GM23338 (cell line): ENCODE measurements at regions not wholly inside any gene's neighbourhood (a gene's known extent, or its start where the extent isn't known, plus 50 kb on each side); places are given as distances from the start of the nearest gene placed in this dataset.

Experiments
- ATAC-seq: fragments of 200-7000 bp; cut with Tn5 transposase; 3 replicates; pipeline ENCODE4 v1.9.1; 2020
- DNase-seq: peaks from one replicate; pipeline ENCODE4 v3.0.0-alpha.2; 2015; ENCODE audit warnings: low spot score
- H2AFZ ChIP-seq: fragments of 200-600 bp; sonication (generic); 2 replicates; pipeline ENCODE4 v1.8.0; 2016; ENCODE audit warnings: antibody characterized with exemption, mild to moderate bottlenecking, moderate library complexity
- H3F3A ChIP-seq: fragments of 200-600 bp; sonication (generic); replicated peaks from 2 replicates; pipeline ENCODE4 v1.8.0; 2017; ENCODE audit warnings: antibody characterized with exemption, mixed run types, low read depth
- H3K27ac ChIP-seq: fragments of 200-600 bp; sonication (generic); 2 replicates; pipeline ENCODE4 v1.6.1; 2016; ENCODE audit warnings: low read depth
- H3K27me3 ChIP-seq: fragments of 200-600 bp; sonication (generic); 2 replicates; pipeline ENCODE4 v1.8.0; 2016; ENCODE audit warnings: mild to moderate bottlenecking, mixed run types, moderate library complexity; ENCODE audit not compliant: insufficient read depth
- H3K36me3 ChIP-seq: fragments of 200-600 bp; sonication (generic); 2 replicates; pipeline ENCODE4 v1.8.0; 2016; ENCODE audit warnings: mild to moderate bottlenecking; ENCODE audit not compliant: insufficient read depth
- H3K4me1 ChIP-seq: fragments of 200-600 bp; sonication (generic); 2 replicates; pipeline ENCODE4 v1.8.0; 2016; ENCODE audit warnings: mild to moderate bottlenecking, moderate library complexity; ENCODE audit not compliant: insufficient read depth
- H3K4me2 ChIP-seq: fragments of 200-600 bp; sonication (generic); 2 replicates; pipeline ENCODE4 v1.7.1; 2017; ENCODE audit warnings: mixed run types
- H3K4me3 ChIP-seq: fragments of 200-600 bp; sonication (generic); 2 replicates; pipeline ENCODE4 v1.6.1; 2016; ENCODE audit warnings: mixed run types
- H3K79me2 ChIP-seq: fragments of 200-600 bp; sonication (generic); replicated peaks from 2 replicates; pipeline ENCODE4 v1.8.0; 2017; ENCODE audit warnings: mild to moderate bottlenecking; ENCODE audit not compliant: insufficient read depth
- H3K9me2 ChIP-seq: fragments of 200-600 bp; sonication (generic); 2 replicates; pipeline ENCODE4 v1.8.0; 2017; ENCODE audit not compliant: insufficient read depth
- H4K20me1 ChIP-seq: fragments of 200-600 bp; sonication (generic); replicated peaks from 2 replicates; pipeline ENCODE4 v1.8.0; 2017; ENCODE audit warnings: mild to moderate bottlenecking; ENCODE audit not compliant: insufficient read depth
- H3K27ac Mint-ChIP-seq: 2 replicates; pipeline ENCODE4 v1.8.0; 2020; ENCODE audit warnings: inconsistent platforms, mild to moderate bottlenecking, moderate library complexity, mixed read lengths
- H3K27me3 Mint-ChIP-seq: 3 replicates; pipeline ENCODE4 v1.8.0; 2022; ENCODE audit warnings: low read depth, mild to moderate bottlenecking, moderate library complexity, mixed read lengths, inconsistent platforms; ENCODE audit not compliant: insufficient read depth, poor library complexity
- H3K36me3 Mint-ChIP-seq: 3 replicates; pipeline ENCODE4 v1.8.0; 2021; ENCODE audit warnings: low read depth, mild to moderate bottlenecking, inconsistent platforms, moderate library complexity, mixed read lengths
- H3K4me1 Mint-ChIP-seq: 3 replicates; pipeline ENCODE4 v1.8.0; 2020; ENCODE audit warnings: mild to moderate bottlenecking, inconsistent platforms, mixed read lengths
- H3K4me3 Mint-ChIP-seq: 3 replicates; pipeline ENCODE4 v1.8.0; 2021; ENCODE audit warnings: moderate library complexity, mild to moderate bottlenecking, inconsistent platforms, mixed read lengths
- H3K9me3 Mint-ChIP-seq: 3 replicates; pipeline ENCODE4 v1.8.0; 2020; ENCODE audit warnings: moderate library complexity, mild to moderate bottlenecking, inconsistent platforms, mixed read lengths
- CREB1 ChIP-seq: fragments of 250-450 bp; sonication (Bioruptor Pico); IDR thresholded peaks from 2 replicates; pipeline ENCODE4 v1.5.0; 2020; ENCODE audit warnings: low read depth, mild to moderate bottlenecking, moderate library complexity
- EZH2 ChIP-seq: fragments of 200-600 bp; sonication (generic); IDR thresholded peaks from one replicate; pipeline ENCODE4 v1.8.0; 2017; ENCODE audit warnings: antibody characterized with exemption, mild to moderate bottlenecking, low read depth; ENCODE audit not compliant: unreplicated experiment
- EZH2phosphoT487 ChIP-seq: fragments of 200-600 bp; sonication (generic); IDR thresholded peaks from one replicate; pipeline ENCODE4 v1.8.1; 2018; ENCODE audit warnings: antibody characterized with exemption; ENCODE audit not compliant: unreplicated experiment
- NANOG ChIP-seq: IDR thresholded peaks from 2 replicates; pipeline ENCODE4 v1.6.1; 2016; ENCODE audit warnings: antibody characterized with exemption, borderline replicate concordance
- POLR2AphosphoS5 ChIP-seq: IDR thresholded peaks from 2 replicates; pipeline ENCODE4 v1.6.1; 2016; ENCODE audit warnings: antibody characterized with exemption, low read depth
- STAT1 ChIP-seq: IDR thresholded peaks from one replicate; pipeline ENCODE4 v1.6.1; 2016; ENCODE audit warnings: antibody characterized with exemption; ENCODE audit not compliant: unreplicated experiment
- ZNF114 ChIP-seq: fragments of 250-450 bp; sonication (Bioruptor Pico); IDR thresholded peaks from 2 replicates; pipeline ENCODE4 v1.5.0; 2020; ENCODE audit warnings: mild to moderate bottlenecking, moderate library complexity
- ZNF331 ChIP-seq: fragments of 250-450 bp; sonication (Bioruptor Pico); IDR thresholded peaks from 2 replicates; pipeline ENCODE4 v1.5.0; 2020; ENCODE audit warnings: low read depth, mild to moderate bottlenecking, moderate library complexity
- TF ChIP-seq, protein P1 (sequence below): IDR thresholded peaks from one replicate; pipeline ENCODE4 v1.6.1; 2018; ENCODE audit warnings: antibody characterized with exemption; ENCODE audit not compliant: unreplicated experiment
- TF ChIP-seq, protein P2 (sequence below): IDR thresholded peaks from 2 replicates; pipeline ENCODE4 v1.6.1; 2016; ENCODE audit warnings: antibody characterized with exemption
- TF ChIP-seq, protein P3 (sequence below), 2 experiments: fragments of 200-600 bp in 1 of 2; sonication (generic) in 1 of 2; conservative IDR thresholded peaks; 2 replicates each; pipeline versions ENCODE4 v1.5.1 to v1.6.1; 2016 to 2017; ENCODE audit warnings: antibody characterized with exemption in 2 of 2, low read depth in 2 of 2, mild to moderate bottlenecking in 2 of 2, moderate library complexity in 1 of 2

DNA sequence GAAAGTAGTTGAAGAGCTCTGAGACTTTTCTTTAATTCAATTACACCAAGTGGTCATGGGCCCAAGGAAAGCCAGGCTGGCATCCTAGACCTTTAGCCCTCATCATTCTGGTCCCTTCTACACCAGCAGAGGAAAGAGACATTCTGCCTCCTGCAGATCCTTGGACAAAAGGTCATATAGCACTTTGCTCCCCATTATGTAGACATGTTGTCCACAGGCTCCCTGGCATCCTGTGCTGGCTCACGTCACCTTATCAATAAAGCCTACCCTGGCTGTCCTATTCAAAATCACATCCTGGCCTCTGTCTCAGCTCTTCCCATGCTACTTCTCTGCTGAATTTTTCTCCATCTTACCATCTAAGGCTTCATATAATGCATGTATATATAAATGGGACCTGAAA, 61.6 kb upstream of the MAF start (continued):
- TF ChIP-seq, protein P1, sequence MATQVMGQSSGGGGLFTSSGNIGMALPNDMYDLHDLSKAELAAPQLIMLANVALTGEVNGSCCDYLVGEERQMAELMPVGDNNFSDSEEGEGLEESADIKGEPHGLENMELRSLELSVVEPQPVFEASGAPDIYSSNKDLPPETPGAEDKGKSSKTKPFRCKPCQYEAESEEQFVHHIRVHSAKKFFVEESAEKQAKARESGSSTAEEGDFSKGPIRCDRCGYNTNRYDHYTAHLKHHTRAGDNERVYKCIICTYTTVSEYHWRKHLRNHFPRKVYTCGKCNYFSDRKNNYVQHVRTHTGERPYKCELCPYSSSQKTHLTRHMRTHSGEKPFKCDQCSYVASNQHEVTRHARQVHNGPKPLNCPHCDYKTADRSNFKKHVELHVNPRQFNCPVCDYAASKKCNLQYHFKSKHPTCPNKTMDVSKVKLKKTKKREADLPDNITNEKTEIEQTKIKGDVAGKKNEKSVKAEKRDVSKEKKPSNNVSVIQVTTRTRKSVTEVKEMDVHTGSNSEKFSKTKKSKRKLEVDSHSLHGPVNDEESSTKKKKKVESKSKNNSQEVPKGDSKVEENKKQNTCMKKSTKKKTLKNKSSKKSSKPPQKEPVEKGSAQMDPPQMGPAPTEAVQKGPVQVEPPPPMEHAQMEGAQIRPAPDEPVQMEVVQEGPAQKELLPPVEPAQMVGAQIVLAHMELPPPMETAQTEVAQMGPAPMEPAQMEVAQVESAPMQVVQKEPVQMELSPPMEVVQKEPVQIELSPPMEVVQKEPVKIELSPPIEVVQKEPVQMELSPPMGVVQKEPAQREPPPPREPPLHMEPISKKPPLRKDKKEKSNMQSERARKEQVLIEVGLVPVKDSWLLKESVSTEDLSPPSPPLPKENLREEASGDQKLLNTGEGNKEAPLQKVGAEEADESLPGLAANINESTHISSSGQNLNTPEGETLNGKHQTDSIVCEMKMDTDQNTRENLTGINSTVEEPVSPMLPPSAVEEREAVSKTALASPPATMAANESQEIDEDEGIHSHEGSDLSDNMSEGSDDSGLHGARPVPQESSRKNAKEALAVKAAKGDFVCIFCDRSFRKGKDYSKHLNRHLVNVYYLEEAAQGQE, result no peak
- TF ChIP-seq STAT1 (no peak), POLR2AphosphoS5 (no peak), CREB1 (CRISPR knock-in tag) (no peak), ZNF331 (CRISPR knock-in tag) (no peak), EZH2phosphoT487 (no peak), ZNF114 (CRISPR knock-in tag) (no peak), EZH2 (no peak)
- TF ChIP-seq, protein P2, sequence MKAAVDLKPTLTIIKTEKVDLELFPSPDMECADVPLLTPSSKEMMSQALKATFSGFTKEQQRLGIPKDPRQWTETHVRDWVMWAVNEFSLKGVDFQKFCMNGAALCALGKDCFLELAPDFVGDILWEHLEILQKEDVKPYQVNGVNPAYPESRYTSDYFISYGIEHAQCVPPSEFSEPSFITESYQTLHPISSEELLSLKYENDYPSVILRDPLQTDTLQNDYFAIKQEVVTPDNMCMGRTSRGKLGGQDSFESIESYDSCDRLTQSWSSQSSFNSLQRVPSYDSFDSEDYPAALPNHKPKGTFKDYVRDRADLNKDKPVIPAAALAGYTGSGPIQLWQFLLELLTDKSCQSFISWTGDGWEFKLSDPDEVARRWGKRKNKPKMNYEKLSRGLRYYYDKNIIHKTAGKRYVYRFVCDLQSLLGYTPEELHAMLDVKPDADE, result no peak
- TF ChIP-seq, protein P3, sequence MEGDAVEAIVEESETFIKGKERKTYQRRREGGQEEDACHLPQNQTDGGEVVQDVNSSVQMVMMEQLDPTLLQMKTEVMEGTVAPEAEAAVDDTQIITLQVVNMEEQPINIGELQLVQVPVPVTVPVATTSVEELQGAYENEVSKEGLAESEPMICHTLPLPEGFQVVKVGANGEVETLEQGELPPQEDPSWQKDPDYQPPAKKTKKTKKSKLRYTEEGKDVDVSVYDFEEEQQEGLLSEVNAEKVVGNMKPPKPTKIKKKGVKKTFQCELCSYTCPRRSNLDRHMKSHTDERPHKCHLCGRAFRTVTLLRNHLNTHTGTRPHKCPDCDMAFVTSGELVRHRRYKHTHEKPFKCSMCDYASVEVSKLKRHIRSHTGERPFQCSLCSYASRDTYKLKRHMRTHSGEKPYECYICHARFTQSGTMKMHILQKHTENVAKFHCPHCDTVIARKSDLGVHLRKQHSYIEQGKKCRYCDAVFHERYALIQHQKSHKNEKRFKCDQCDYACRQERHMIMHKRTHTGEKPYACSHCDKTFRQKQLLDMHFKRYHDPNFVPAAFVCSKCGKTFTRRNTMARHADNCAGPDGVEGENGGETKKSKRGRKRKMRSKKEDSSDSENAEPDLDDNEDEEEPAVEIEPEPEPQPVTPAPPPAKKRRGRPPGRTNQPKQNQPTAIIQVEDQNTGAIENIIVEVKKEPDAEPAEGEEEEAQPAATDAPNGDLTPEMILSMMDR (conservative IDR thresholded peaks at IDR 0.05; ENCODE audit: low read depth in 2 of 2), result no peak

DNA sequence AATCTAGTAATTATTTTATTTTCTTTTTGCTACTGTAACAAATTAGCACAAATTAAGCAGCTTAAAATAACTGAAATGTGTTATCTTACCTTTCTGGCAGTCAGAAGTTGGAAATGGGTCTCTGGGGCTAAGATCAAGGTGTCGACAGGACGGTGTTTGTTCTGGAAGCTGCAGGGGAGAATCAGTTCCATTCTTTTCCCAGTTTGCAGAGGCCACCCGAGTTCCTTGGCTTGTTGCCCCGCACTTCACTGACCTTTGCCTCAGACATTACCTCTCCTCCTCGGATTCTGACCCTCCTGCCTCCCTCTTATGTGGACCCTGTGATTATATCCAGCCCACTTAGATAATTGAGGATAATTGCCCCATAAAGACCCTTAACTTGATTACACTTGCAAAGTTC, 61.0 kb upstream of the MAF start:
- Mint-ChIP-seq H3K4me1 (peaks cover 4% of the 10 kb centered on the region; the same call in 2 of the 3 replicates), H3K27me3 (no peaks in the 10 kb centered on the region), H3K9me3 (peaks cover 12% of the 10 kb centered on the region; the same call in 2 of the 3 replicates), H3K27ac (no peak overlapping the region), H3K4me3 (no peak overlapping the region), H3K36me3 (peaks cover 3% of the 10 kb centered on the region; the same call in 1 of the 3 replicates)
- ATAC-seq (no peak), DNase-seq (no peak)
- H3K4me2 ChIP-seq, result no peak overlapping the region
- H3K4me3 ChIP-seq, result no peak overlapping the region
- TF ChIP-seq, protein P1, result no peak
- TF ChIP-seq, protein P3 (conservative IDR thresholded peaks at IDR 0.05; ENCODE audit: low read depth in 2 of 2), result no peak
- no peak for TF ChIP-seq POLR2AphosphoS5
- no peak for TF ChIP-seq ZNF331 (CRISPR knock-in tag)
- TF ChIP-seq ZNF114 (CRISPR knock-in tag), result no peak
- no peak for TF ChIP-seq EZH2
- no peak for TF ChIP-seq NANOG
- TF ChIP-seq, protein P2, result no peak
- H3K9me2 ChIP-seq, result peaks cover 15% of the 10 kb centered on the region; the same call in 1 of the 2 replicates
- H3K79me2 ChIP-seq, result no peaks in the 10 kb centered on the region
- no peak overlapping the region for H2AFZ ChIP-seq
- no peaks in the 10 kb centered on the region for H3F3A ChIP-seq
- H4K20me1 ChIP-seq, result no peaks in the 10 kb centered on the region
- no peaks in the 10 kb centered on the region for H3K27me3 ChIP-seq
- no peak overlapping the region for H3K27ac ChIP-seq
- H3K36me3 ChIP-seq, result no peaks in the 10 kb centered on the region
- no peaks in the 10 kb centered on the region for H3K4me1 ChIP-seq
